ENCODE measurements at regions not wholly inside any gene's neighbourhood (a gene's known extent, or its start where the extent isn't known, plus 50 kb on each side); places are given as distances from the start of the nearest gene placed in this dataset.

GRCh38 chr21:19353256-19353655 lies 949.7 kb upstream of the TMPRSS15 start:
- TF ChIP-seq CEBPB (IDR thresholded peaks at IDR 0.05), result no peak
- no peak for TF ChIP-seq FOXM1 (IDR thresholded peaks at IDR 0.05; ENCODE audit: borderline replicate concordance, low read depth)

GRCh38 chr21:19368944-19369343 lies 965.4 kb upstream of the TMPRSS15 start:
- TF ChIP-seq, protein P1, sequence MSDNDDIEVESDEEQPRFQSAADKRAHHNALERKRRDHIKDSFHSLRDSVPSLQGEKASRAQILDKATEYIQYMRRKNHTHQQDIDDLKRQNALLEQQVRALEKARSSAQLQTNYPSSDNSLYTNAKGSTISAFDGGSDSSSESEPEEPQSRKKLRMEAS (IDR thresholded peaks at IDR 0.05), result no peak
- TF ChIP-seq TEAD4 (IDR thresholded peaks at IDR 0.05), result no peak
- no peak for TF ChIP-seq EP300 (IDR thresholded peaks at IDR 0.05; ENCODE audit: borderline replicate concordance)
- no peak for TF ChIP-seq TAF1 (IDR thresholded peaks at IDR 0.05; ENCODE audit: low read depth)
- no peak for TF ChIP-seq EGR1 (IDR thresholded peaks at IDR 0.05)
- TF ChIP-seq RAD21 (IDR thresholded peaks at IDR 0.05; ENCODE audit: low read depth), result no peak

DNA sequence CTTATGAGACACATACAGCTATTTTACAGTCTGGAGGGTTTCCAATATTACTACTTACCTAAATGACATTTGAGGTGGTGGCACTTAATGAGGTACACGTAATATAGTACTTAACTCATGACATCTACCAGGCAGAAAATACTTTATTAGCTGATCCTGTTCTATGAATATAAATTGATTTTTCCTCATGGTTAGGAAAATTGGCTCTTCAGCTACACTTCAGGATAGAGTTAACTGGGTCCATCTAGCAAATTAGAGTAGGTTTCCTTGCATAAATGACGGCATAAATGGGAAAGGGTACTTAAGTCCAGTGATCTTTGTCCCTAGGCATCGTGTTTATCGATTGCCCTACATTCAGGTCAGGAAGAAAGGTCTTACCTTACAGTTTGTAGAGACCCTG lies 988.8 kb upstream of the TMPRSS15 start:
- TF ChIP-seq EP300 (IDR thresholded peaks at IDR 0.05; ENCODE audit: borderline replicate concordance), result no peak
- no peak for TF ChIP-seq NFIC (IDR thresholded peaks at IDR 0.05)
- TF ChIP-seq CREB1 (IDR thresholded peaks at IDR 0.05; ENCODE audit: low read depth), result no peak
- no peak for TF ChIP-seq TCF12 (IDR thresholded peaks at IDR 0.05; ENCODE audit: low read depth)
- TF ChIP-seq TEAD4 (IDR thresholded peaks at IDR 0.05), result no peak
- TF ChIP-seq CEBPB (IDR thresholded peaks at IDR 0.05), result no peak

- TF ChIP-seq TEAD4 (IDR thresholded peaks at IDR 0.05) (no peak), USF1 (IDR thresholded peaks at IDR 0.05) (no peak), TCF12 (IDR thresholded peaks at IDR 0.05; ENCODE audit: low read depth) (no peak), EGR1 (IDR thresholded peaks at IDR 0.05) (no peak), FOXM1 (IDR thresholded peaks at IDR 0.05; ENCODE audit: borderline replicate concordance, low read depth) (no peak), NFIC (IDR thresholded peaks at IDR 0.05) (no peak), EP300 (IDR thresholded peaks at IDR 0.05; ENCODE audit: borderline replicate concordance) (no peak), RAD21 (IDR thresholded peaks at IDR 0.05; ENCODE audit: low read depth) (no peak), ZBTB7A (IDR thresholded peaks at IDR 0.05; ENCODE audit: low read depth) (no peak)
- TF ChIP-seq, protein P1 (IDR thresholded peaks at IDR 0.05), result no peak
- TF ChIP-seq, protein P2, sequence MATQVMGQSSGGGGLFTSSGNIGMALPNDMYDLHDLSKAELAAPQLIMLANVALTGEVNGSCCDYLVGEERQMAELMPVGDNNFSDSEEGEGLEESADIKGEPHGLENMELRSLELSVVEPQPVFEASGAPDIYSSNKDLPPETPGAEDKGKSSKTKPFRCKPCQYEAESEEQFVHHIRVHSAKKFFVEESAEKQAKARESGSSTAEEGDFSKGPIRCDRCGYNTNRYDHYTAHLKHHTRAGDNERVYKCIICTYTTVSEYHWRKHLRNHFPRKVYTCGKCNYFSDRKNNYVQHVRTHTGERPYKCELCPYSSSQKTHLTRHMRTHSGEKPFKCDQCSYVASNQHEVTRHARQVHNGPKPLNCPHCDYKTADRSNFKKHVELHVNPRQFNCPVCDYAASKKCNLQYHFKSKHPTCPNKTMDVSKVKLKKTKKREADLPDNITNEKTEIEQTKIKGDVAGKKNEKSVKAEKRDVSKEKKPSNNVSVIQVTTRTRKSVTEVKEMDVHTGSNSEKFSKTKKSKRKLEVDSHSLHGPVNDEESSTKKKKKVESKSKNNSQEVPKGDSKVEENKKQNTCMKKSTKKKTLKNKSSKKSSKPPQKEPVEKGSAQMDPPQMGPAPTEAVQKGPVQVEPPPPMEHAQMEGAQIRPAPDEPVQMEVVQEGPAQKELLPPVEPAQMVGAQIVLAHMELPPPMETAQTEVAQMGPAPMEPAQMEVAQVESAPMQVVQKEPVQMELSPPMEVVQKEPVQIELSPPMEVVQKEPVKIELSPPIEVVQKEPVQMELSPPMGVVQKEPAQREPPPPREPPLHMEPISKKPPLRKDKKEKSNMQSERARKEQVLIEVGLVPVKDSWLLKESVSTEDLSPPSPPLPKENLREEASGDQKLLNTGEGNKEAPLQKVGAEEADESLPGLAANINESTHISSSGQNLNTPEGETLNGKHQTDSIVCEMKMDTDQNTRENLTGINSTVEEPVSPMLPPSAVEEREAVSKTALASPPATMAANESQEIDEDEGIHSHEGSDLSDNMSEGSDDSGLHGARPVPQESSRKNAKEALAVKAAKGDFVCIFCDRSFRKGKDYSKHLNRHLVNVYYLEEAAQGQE (IDR thresholded peaks at IDR 0.05; ENCODE audit: low read depth), result no peak
Measured at GRCh38 chr21:19400223-19400770, 996.7 kb upstream of the TMPRSS15 start.

- TF ChIP-seq CREB1 (IDR thresholded peaks at IDR 0.05; ENCODE audit: low read depth), result no peak
- no peak for TF ChIP-seq USF1 (IDR thresholded peaks at IDR 0.05)
- no peak for TF ChIP-seq TCF12 (IDR thresholded peaks at IDR 0.05; ENCODE audit: low read depth)
Measured at GRCh38 chr21:19402870-19403269, 999.3 kb upstream of the TMPRSS15 start.

- TF ChIP-seq NFIC (IDR thresholded peaks at IDR 0.05), result no peak
- no peak for TF ChIP-seq CREB1 (IDR thresholded peaks at IDR 0.05; ENCODE audit: low read depth)
- TF ChIP-seq RAD21 (IDR thresholded peaks at IDR 0.05; ENCODE audit: low read depth), result no peak
- no peak for TF ChIP-seq ZBTB7A (IDR thresholded peaks at IDR 0.05; ENCODE audit: low read depth)
- TF ChIP-seq, protein P1 (IDR thresholded peaks at IDR 0.05), result no peak
- no peak for TF ChIP-seq TEAD4 (IDR thresholded peaks at IDR 0.05)
- no peak for TF ChIP-seq YY1 (IDR thresholded peaks at IDR 0.05; ENCODE audit: low read depth)
- TF ChIP-seq TCF12 (IDR thresholded peaks at IDR 0.05; ENCODE audit: low read depth), result no peak
- no peak for TF ChIP-seq USF1 (IDR thresholded peaks at IDR 0.05)
- TF ChIP-seq, protein P2 (IDR thresholded peaks at IDR 0.05; ENCODE audit: low read depth), result no peak
- no peak for TF ChIP-seq CEBPB (IDR thresholded peaks at IDR 0.05)
- no peak for TF ChIP-seq EGR1 (IDR thresholded peaks at IDR 0.05)
- no peak for TF ChIP-seq TAF1 (IDR thresholded peaks at IDR 0.05; ENCODE audit: low read depth)
- TF ChIP-seq FOXM1 (IDR thresholded peaks at IDR 0.05; ENCODE audit: borderline replicate concordance, low read depth), result no peak
- TF ChIP-seq EP300 (IDR thresholded peaks at IDR 0.05; ENCODE audit: borderline replicate concordance), result no peak
Measured at GRCh38 chr21:19405326-19405725, 1001.7 kb upstream of the TMPRSS15 start.
